MCF 10A (cell line): ENCODE measurements at regions not wholly inside any gene's neighbourhood (a gene's known extent, or its start where the extent isn't known, plus 50 kb on each side); places are given as distances from the start of the nearest gene placed in this dataset.

Experiments
- BruUV-seq: library from RNA; stranded (reverse); fragments of 400-500 nt; replicated peaks from 2 replicates; lab custom pipeline; 2021; lab: Mats Ljungman, UMichigan
- CTCF ChIA-PET: fragments of 300-600 bp; sonication (Branson Sonifier 250); formaldehyde crosslinking; extraction: SDS; loops from one replicate; lab custom pipeline; 2021; ENCODE audit warnings: antibody characterized with exemption, inconsistent platforms; lab: Yijun Ruan, JAX
- POLR2A ChIA-PET: fragments of 300-600, 350-650 bp; sonication (Branson Sonifier 250); formaldehyde crosslinking; extraction: SDS; loops from one replicate; lab custom pipeline; 2020; ENCODE audit warnings: antibody characterized with exemption, inconsistent platforms; lab: Yijun Ruan, JAX
- DNase-seq: peaks from one replicate; pipeline ENCODE4 v3.0.0-alpha.2; 2018; ENCODE audit not compliant: unreplicated experiment
- H3K27ac Mint-ChIP-seq: one replicate; pipeline ENCODE4 v1.8.0; 2022; ENCODE audit warnings: mild to moderate bottlenecking, low read depth, mixed read lengths; ENCODE audit not compliant: unreplicated experiment
- H3K27me3 Mint-ChIP-seq: one replicate; pipeline ENCODE4 v1.8.0; 2022; ENCODE audit warnings: mixed read lengths; ENCODE audit not compliant: insufficient read depth, unreplicated experiment
- H3K36me3 Mint-ChIP-seq: one replicate; pipeline ENCODE4 v1.8.0; 2022; ENCODE audit warnings: mild to moderate bottlenecking, moderate library complexity, mixed read lengths; ENCODE audit not compliant: insufficient read depth, unreplicated experiment
- H3K4me1 Mint-ChIP-seq: one replicate; pipeline ENCODE4 v1.8.0; 2022; ENCODE audit warnings: mixed read lengths; ENCODE audit not compliant: insufficient read depth, unreplicated experiment
- H3K4me3 Mint-ChIP-seq: one replicate; pipeline ENCODE4 v1.8.0; 2022; ENCODE audit warnings: mild to moderate bottlenecking, moderate library complexity, mixed read lengths; ENCODE audit not compliant: unreplicated experiment
- H3K9me3 Mint-ChIP-seq: one replicate; pipeline ENCODE4 v1.8.0; 2022; ENCODE audit warnings: mixed read lengths; ENCODE audit not compliant: unreplicated experiment
- CTCF ChIP-seq: fragments of 200-600 bp; IDR thresholded peaks from one replicate; pipeline ENCODE4 v1.8.0; 2022; ENCODE audit warnings: antibody characterized with exemption, mild to moderate bottlenecking; ENCODE audit not compliant: unreplicated experiment
- intact Hi-C: fragments of 100-400 bp; cut with micrococcal nuclease; formaldehyde crosslinking; loops from 2 replicates; pipeline ENCODE4 v1.14.1; 2022

GRCh38 chr4:53748328-53748772 is 157.1 kb upstream of the LNX1 start:
- no peak overlapping the region for H3K4me3 Mint-ChIP-seq
- H3K27me3 Mint-ChIP-seq, result no peaks in the 10 kb centered on the region
- no peaks in the 10 kb centered on the region for H3K9me3 Mint-ChIP-seq
- no peaks in the 10 kb centered on the region for H3K4me1 Mint-ChIP-seq
- DNase-seq, result no peak
- no peaks in the 10 kb centered on the region for H3K36me3 Mint-ChIP-seq
- ChIA-PET POLR2A (no interaction called here), CTCF (interaction anchor here (0.9 to 1.8 kb wide), 3 partner anchors 18 to 45 kb away, joined by 3 to 5 read pairs (median 4); no protein-coding TSS in a partner anchor)
- no peak for TF ChIP-seq CTCF
- no peak overlapping the region for H3K27ac Mint-ChIP-seq
- intact Hi-C loops, result no loop called here
- no TSS peak for BruUV-seq

GRCh38 chr4:53747401-53747800 is 156.1 kb upstream of the LNX1 start:
- no peak for DNase-seq
- intact Hi-C loops, result no loop called here
- no peaks in the 10 kb centered on the region for H3K27me3 Mint-ChIP-seq
- no peaks in the 10 kb centered on the region for H3K36me3 Mint-ChIP-seq
- no peak for TF ChIP-seq CTCF
- ChIA-PET CTCF (interaction anchor here (1.0 to 1.8 kb wide), 2 partner anchors 41 to 44 kb away, joined by 4 to 5 read pairs; no protein-coding TSS in a partner anchor), POLR2A (interaction anchor here (0.6 kb wide), 2 partner anchors 94 to 504 kb away, joined by 3 read pairs; no protein-coding TSS in a partner anchor)
- no peaks in the 10 kb centered on the region for H3K4me1 Mint-ChIP-seq
- no peak overlapping the region for H3K4me3 Mint-ChIP-seq
- no peak overlapping the region for H3K27ac Mint-ChIP-seq
- no peaks in the 10 kb centered on the region for H3K9me3 Mint-ChIP-seq
- no TSS peak for BruUV-seq

GRCh38 chr4:53744446-53745160 is 153.3 kb upstream of the LNX1 start:
- POLR2A ChIA-PET, result no interaction called here
- no peak for TF ChIP-seq CTCF
- CTCF ChIA-PET, result no interaction called here
- no peaks in the 10 kb centered on the region for H3K9me3 Mint-ChIP-seq
- H3K4me1 Mint-ChIP-seq, result no peaks in the 10 kb centered on the region
- no peak for DNase-seq
- no peak overlapping the region for H3K27ac Mint-ChIP-seq
- H3K27me3 Mint-ChIP-seq, result no peaks in the 10 kb centered on the region
- no peaks in the 10 kb centered on the region for H3K36me3 Mint-ChIP-seq
- BruUV-seq, result no TSS peak
- H3K4me3 Mint-ChIP-seq, result no peak overlapping the region
- intact Hi-C loops, result no loop called here

- H3K4me3 Mint-ChIP-seq, result no peak overlapping the region
- H3K9me3 Mint-ChIP-seq, result no peaks in the 10 kb centered on the region
- BruUV-seq, result TSS peak; percentile 37
- peak overlapping the region; percentile 40 for H3K27ac Mint-ChIP-seq
- POLR2A ChIA-PET, result no interaction called here
- H3K36me3 Mint-ChIP-seq, result no peaks in the 10 kb centered on the region
- H3K27me3 Mint-ChIP-seq, result no peaks in the 10 kb centered on the region
- peaks cover 16% of the 10 kb centered on the region for H3K4me1 Mint-ChIP-seq
- DNase-seq, result peak; percentile 41
- CTCF ChIA-PET, result interaction anchor here (0.5 to 0.7 kb wide), 3 partner anchors 19 to 79 kb away, joined by 3 read pairs; no protein-coding TSS in a partner anchor
- intact Hi-C loops, result no loop called here
- no peak for TF ChIP-seq CTCF
Observed at GRCh38 chr4:53734584-53735353, 143.5 kb upstream of the LNX1 start.
